ENCODE measurements at regions not wholly inside any gene's neighbourhood (a gene's known extent, or its start where the extent isn't known, plus 50 kb on each side); places are given as distances from the start of the nearest gene placed in this dataset.

- Histone ChIP-seq H4K20me1 (replicated peaks; ENCODE audit: control insufficient read depth, extremely low read depth, insufficient read depth, low read length) (no peaks in the 10 kb centered on the region), H3K27ac (ENCODE audit: insufficient read depth, low read depth, low read length) (no peak overlapping the region), H3K4me3 (replicated peaks in 1 of 3; ENCODE audit: insufficient read depth in 1 of 3, low read depth in 1 of 3, low read length in 3 of 3) (no peak overlapping the region), H3K9ac (replicated peaks; ENCODE audit: extremely low read depth, insufficient read depth, low read length) (no peak overlapping the region), H2AFZ (ENCODE audit: low read depth, low read length) (no peak overlapping the region), H3K9me1 (replicated peaks; ENCODE audit: control insufficient read depth, extremely low read depth, insufficient read depth, low read length) (no peaks in the 10 kb centered on the region), H3K79me2 (ENCODE audit: control insufficient read depth, insufficient read depth, low read length) (no peaks in the 10 kb centered on the region), H3K36me3 (ENCODE audit: control insufficient read depth in 2 of 2, extremely low read depth in 1 of 2, insufficient read depth in 2 of 2, low read length in 2 of 2) (no peaks in the 10 kb centered on the region), H3K4me1 (ENCODE audit: control insufficient read depth, extremely low read depth, insufficient read depth, low read length) (no peaks in the 10 kb centered on the region), H3K4me2 (ENCODE audit: insufficient read depth, low read length) (no peak overlapping the region), H3K27me3 (ENCODE audit: control insufficient read depth in 2 of 2, insufficient read depth in 2 of 2, low read length in 2 of 2) (no peaks in the 10 kb centered on the region), H3K9me3 (replicated peaks; ENCODE audit: control insufficient read depth, insufficient read depth, low read length) (no peaks in the 10 kb centered on the region)
- dilution Hi-C loops (cut with MboI; ENCODE audit: extremely low pct_ligation_motif_present, low sequenced_read_pairs) (no loop called here), intact Hi-C loops (cut with micrococcal nuclease) (no loop called here)
- FAIRE-seq (no peak), DNase-seq (ENCODE audit: low read depth, low spot score) (no peak)
- ChIA-PET CTCF (no interaction called here), POLR2A (no interaction called here)
- TF ChIP-seq MYC (IDR thresholded peaks at IDR 0.05; ENCODE audit: low read depth, low read length) (no peak), GATA2 (IDR thresholded peaks at IDR 0.05; ENCODE audit: insufficient read depth, insufficient read length, low read depth, low read length) (no peak), POLR2A (IDR thresholded peaks at IDR 0.05; ENCODE audit: low read depth, low read length) (no peak), POLR2AphosphoS5 (IDR thresholded peaks at IDR 0.05; ENCODE audit: insufficient read depth, low read depth, low read length) (no peak)
- BruUV-seq (replicated peaks) = no TSS peak
Measured at GRCh38 chr9:1879501-1879900, 135.6 kb upstream of the SMARCA2 start.

GRCh38 chr9:1880038-1880565, 135.0 kb upstream of the SMARCA2 start:
- Histone ChIP-seq H3K4me3 (replicated peaks in 1 of 3; ENCODE audit: insufficient read depth in 1 of 3, low read depth in 1 of 3, low read length in 3 of 3) (no peak overlapping the region), H3K27ac (ENCODE audit: insufficient read depth, low read depth, low read length) (no peak overlapping the region), H3K9ac (replicated peaks; ENCODE audit: extremely low read depth, insufficient read depth, low read length) (no peak overlapping the region), H4K20me1 (replicated peaks; ENCODE audit: control insufficient read depth, extremely low read depth, insufficient read depth, low read length) (no peaks in the 10 kb centered on the region), H3K79me2 (ENCODE audit: control insufficient read depth, insufficient read depth, low read length) (no peaks in the 10 kb centered on the region), H3K36me3 (ENCODE audit: control insufficient read depth in 2 of 2, extremely low read depth in 1 of 2, insufficient read depth in 2 of 2, low read length in 2 of 2) (no peaks in the 10 kb centered on the region), H3K27me3 (ENCODE audit: control insufficient read depth in 2 of 2, insufficient read depth in 2 of 2, low read length in 2 of 2) (no peaks in the 10 kb centered on the region), H3K4me1 (ENCODE audit: control insufficient read depth, extremely low read depth, insufficient read depth, low read length) (no peaks in the 10 kb centered on the region), H2AFZ (ENCODE audit: low read depth, low read length) (no peak overlapping the region), H3K9me3 (replicated peaks; ENCODE audit: control insufficient read depth, insufficient read depth, low read length) (no peaks in the 10 kb centered on the region), H3K9me1 (replicated peaks; ENCODE audit: control insufficient read depth, extremely low read depth, insufficient read depth, low read length) (no peaks in the 10 kb centered on the region), H3K4me2 (ENCODE audit: insufficient read depth, low read length) (no peak overlapping the region)
- no peak for DNase-seq (ENCODE audit: low read depth, low spot score)
- intact Hi-C loops (cut with micrococcal nuclease) = no loop called here
- ChIA-PET CTCF (no interaction called here), POLR2A (no interaction called here)
- TF ChIP-seq MYC (IDR thresholded peaks at IDR 0.05; ENCODE audit: low read depth, low read length) = no peak
- TF ChIP-seq JUN (IDR thresholded peaks at IDR 0.05; ENCODE audit: borderline replicate concordance, insufficient read depth, insufficient read length, low read depth) = no peak
- no peak for TF ChIP-seq POLR2AphosphoS5 (IDR thresholded peaks at IDR 0.05; ENCODE audit: insufficient read depth, low read depth, low read length)
- no peak for TF ChIP-seq EZH2 (IDR thresholded peaks at IDR 0.05; ENCODE audit: borderline replicate concordance, low read depth, low read length, severe bottlenecking)
- no peak for TF ChIP-seq CTCF (IDR thresholded peaks at IDR 0.05; ENCODE audit: extremely low read depth in 1 of 2, insufficient read depth in 1 of 2, low read depth in 1 of 2, low read length in 2 of 2)
- BruUV-seq (replicated peaks) = no TSS peak
- dilution Hi-C loops (cut with MboI; ENCODE audit: extremely low pct_ligation_motif_present, low sequenced_read_pairs) = no loop called here
- no peak for FAIRE-seq

Measured in endothelial cell of umbilical vein (primary cell).